GM19463 (cell line): ENCODE measurements at regions not wholly inside any gene's neighbourhood (a gene's known extent, or its start where the extent isn't known, plus 50 kb on each side); places are given as distances from the start of the nearest gene placed in this dataset.
"Not testable (repeated sequence)": the region's sequence is repeated elsewhere in the genome, so short reads cannot be mapped to it uniquely, and the experiment has no call there.

ENCODE experiments used
- ATAC-seq: cut with Tn5 transposase; IDR thresholded peaks from one replicate; pipeline ENCODE4 v1.9.1; 2021; ENCODE audit warnings: mild to moderate bottlenecking, moderate library complexity; ENCODE audit not compliant: unreplicated experiment

DNA sequence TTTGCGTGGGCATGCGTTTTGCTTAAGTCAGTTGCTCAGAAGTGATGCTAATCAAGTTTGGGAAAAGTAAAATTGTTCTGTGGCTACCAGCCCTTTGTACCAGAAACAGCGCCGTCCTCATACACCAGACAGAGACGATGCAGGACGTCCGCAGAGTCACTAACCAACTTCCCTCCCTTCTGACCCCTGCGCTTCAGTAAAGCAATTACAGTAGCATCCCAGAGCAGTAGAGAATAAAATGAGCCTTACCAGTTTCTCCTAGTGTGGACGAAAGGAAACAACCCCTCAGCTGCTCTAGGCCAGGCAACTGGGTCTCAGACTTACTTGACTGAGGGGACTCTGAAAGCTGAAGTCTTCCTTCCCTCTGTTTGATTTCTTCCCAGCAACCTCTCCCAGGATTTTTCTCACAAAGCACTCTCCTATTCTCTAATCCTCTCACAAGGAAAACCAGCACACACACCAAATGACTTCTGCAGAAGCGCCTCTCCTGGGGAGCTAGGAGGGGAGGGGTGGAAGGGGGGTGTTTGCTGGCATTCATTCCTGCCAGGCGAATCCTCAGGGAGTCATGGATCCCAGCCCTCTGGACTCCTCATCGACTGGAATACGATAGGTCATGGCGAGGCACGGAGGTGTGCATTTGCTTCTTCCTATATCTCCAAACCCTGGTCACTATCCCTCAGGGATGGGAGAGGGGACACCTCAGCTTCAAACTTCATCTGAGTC, 56.0 kb upstream of the MID1 start:
- ATAC-seq: no peak

- no peak for ATAC-seq
Measured at GRCh38 chrX:10677490-10677889, 57.1 kb upstream of the MID1 start.

GRCh38 chrX:10679387-10679786, 59.0 kb upstream of the MID1 start:
- ATAC-seq: no peak

DNA sequence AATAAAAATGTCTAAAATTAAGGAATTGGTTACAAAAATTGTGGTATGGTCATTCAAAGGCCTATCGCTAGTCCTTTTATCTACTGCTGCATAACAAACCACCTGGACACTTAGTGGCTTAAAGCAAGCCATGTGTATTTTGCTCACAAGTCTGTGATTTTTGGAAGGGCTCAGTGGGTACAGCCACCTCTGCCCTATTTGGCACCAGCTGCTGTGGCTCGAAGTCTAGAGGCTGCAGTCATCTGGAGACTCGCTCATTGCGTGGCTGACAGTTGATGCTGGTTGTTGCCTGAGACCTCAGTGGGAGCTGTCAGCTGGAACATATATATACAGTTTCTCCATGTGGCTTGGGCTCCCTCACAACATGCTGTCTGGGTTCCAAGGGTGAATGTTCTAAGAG, 60.8 kb upstream of the MID1 start:
- ATAC-seq: no peak

- ATAC-seq: not testable (repeated sequence)
Measured at GRCh38 chrX:10683631-10684030, 63.2 kb upstream of the MID1 start.

DNA sequence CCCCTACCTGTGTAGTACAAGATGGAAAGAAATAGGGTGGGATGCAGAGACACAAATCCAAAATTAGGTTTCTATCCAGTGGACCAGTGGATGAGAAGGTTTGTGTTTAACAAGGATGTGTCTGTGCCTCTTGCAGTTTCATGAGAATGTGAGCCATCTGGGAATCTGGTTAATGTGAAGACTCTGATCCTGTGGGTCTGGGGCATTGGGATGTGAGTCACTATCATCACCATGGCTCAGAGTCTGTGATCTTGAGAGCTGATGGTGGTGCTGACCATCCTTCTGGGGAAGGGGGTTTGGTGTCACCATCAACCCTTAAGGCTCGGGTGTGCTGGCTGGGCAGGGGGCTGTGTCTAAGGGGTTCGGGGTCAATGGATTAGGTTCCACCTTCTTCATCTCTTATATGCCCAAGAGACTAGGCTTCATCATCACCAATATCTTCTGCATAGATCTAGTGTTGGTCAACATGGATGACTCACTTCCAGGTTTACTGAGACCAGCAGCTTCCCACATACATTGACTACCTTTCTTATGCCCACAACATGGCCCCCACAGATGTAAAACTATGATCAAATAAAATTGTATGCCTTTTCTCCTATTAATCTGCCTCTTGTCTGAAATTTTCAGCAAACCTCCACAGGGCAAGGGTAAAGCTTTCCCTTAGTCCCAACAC, 65.7 kb upstream of the MID1 start:
- ATAC-seq: no peak

- not testable (repeated sequence) for ATAC-seq
Measured at GRCh38 chrX:10691751-10692150, 71.4 kb upstream of the MID1 start.

GRCh38 chrX:10697616-10698317, 77.4 kb upstream of the MID1 start:
- ATAC-seq: no peak

- no peak for ATAC-seq
Measured at GRCh38 chrX:10698318-10698640, 77.9 kb upstream of the MID1 start.

DNA sequence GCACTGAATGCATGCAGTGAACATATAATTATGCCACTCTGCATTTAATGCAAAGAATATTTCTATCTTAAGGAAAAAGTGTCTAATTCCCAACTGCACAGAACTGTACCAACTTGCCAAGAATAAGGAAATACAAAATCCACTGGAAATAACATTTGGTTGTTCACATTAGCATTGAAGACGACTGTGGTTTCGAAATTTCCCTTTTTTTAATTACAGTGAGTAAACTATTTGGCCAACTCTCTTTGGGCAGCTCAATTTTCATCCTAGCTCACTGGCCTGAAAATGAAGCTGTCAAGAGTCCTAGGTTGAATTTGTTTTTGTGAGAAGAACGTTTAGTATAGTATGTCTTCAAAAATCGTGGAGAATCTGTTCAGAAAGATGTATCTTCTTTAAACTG, 81.6 kb upstream of the MID1 start:
- no peak for ATAC-seq

DNA sequence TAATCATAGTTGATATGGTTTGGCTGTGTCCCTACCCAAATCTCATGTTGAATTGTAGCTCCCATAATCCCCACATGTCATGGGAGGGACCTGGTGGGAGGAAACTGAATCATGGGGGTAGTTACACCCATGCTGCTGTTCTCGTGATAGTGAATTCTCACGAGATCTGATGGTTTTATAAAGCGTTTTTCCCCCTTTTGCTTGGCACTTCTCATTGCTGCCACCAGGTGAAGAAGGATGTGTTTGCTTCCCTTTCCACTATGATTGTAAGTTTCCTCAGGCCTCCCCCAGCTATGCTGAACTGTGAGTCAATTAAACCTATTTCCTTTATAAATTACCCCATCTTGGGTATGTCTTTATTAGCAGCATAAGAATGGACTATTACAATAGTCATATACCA, 86.0 kb upstream of the MID1 start:
- not testable (repeated sequence) for ATAC-seq

DNA sequence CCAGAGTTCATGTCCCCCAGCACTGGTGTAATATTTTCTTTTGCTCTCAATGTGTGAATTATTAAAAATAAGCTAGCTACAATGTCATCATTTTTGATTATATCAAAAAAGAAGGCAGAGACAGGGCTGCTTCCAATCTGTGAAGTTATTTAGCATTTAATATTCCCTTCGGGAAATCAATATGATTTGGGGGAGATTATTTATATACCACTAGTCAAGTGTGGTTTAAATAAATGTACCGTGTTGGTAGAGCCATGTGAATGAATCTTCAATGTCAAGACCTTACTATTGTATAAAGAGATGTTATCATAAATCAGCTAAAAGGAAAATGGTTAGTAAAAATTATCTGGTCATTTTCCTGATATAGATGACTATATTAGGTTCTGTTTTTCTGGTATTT, 87.4 kb upstream of the MID1 start:
- no peak for ATAC-seq

DNA sequence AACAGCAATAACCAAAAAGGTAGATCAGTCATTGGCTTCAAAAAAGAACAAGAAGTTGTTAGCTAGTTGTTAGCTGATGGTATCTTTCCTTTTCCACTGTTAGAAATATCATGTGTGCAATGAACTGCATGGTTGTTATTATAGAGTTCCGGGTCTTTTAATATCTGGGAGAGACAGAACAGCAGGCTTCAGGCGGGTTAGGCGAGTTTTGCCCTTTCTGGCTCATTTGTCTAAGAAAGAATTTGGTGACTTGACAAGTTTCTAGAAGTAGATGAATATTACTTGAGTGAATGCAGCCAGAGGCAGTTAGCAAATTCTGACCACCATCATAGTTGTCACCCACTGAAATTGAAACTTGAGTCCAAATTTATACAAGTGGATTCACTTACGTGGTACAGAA, 88.9 kb upstream of the MID1 start:
- no peak for ATAC-seq

GRCh38 chrX:10714531-10714930, 94.1 kb upstream of the MID1 start:
- ATAC-seq: no peak

- ATAC-seq: no peak
Measured at GRCh38 chrX:10722851-10723250, 102.5 kb upstream of the MID1 start.

DNA sequence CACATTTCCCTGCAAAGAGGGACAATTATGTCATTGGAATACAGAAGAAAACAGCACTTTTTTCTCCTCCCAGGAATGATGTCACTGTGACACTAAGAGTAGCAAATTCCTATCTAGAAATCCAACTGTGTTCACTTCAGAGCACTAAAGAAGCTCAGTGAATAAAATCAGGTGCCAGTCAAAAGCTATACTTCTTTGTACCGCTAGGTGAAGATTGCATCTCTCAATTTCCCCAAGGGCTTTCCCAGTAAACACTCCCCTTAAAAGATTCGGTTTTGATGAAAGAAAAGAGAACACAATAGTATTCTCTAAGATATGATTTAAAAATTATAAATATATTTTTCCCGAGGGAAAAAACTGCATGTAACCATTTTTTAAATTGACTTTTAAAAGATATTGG, 104.7 kb upstream of the MID1 start:
- ATAC-seq: no peak

- ATAC-seq: no peak
Measured at GRCh38 chrX:10726647-10727046, 106.3 kb upstream of the MID1 start.

GRCh38 chrX:10728806-10729389, 108.5 kb upstream of the MID1 start:
- ATAC-seq: no peak

DNA sequence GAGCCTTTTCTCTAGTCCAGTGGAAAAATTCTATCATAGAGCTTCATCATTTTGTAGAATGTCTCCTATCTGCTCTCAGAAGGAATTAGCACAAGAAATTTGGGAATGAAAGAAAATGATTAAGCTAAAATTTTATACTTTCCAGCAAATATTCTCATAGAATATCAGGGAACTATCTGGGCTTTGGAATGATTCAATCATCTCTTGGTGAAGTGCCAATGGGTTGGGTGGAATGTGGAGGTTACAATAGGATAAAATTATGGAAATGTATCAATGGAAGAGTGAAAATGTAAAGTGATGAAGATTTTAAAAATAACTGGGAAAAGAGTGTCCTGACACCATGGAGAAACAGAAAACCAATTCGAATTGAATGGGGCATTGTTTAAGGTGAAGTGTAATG, 119.0 kb upstream of the MID1 start:
- no peak for ATAC-seq

DNA sequence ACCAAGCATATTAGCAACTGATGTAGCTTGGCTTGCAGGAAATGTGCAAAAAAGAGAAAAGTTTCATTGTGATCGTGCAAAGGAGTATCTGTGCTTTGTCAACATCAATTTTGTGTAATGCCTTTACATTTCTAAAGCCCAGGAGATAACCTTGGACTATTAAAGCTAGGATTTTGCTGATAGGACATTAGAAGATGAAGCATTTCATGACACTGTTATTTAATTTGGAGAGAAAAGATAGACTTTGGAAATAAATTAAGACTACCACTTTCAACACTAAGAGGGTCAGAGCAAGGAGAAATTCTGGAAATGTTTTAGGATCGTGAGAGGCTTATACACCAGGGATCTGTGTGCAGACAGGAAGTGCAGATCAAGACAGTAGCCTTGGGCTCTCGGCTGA, 120.6 kb upstream of the MID1 start:
- no peak for ATAC-seq

- ATAC-seq: no peak
Measured at GRCh38 chrX:10741550-10741949, 121.2 kb upstream of the MID1 start.

DNA sequence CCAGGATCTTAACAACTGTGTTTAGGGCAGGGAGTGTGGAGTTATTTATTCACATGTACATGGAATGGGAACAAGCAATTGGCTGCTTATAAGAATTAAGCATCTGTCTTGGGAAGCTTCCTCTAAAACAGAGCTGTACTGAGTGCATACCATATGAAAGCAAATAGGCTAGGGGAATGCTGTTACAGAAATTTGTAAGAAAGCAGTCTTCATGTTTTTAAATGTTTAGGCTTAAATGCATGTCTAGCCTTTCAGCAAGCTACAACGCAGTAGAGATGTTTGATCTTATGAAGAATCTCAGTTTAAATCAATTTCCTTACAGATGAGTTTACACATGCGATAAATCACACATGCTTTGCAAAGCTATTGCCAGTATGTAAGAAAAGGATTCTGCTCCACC, 123.1 kb upstream of the MID1 start:
- ATAC-seq: no peak
